OCI-LY3 (cell line): ENCODE measurements at regions not wholly inside any gene's neighbourhood (a gene's known extent, or its start where the extent isn't known, plus 50 kb on each side); places are given as distances from the start of the nearest gene placed in this dataset.

Source experiments
- EZH2phosphoT487 ChIP-seq: fragments of 200-600 bp; shearing (Covaris generic); IDR thresholded peaks from 2 replicates; pipeline ENCODE4 v1.6.1; 2018; ENCODE audit warnings: antibody characterized with exemption, mixed run types, low read depth
- TF ChIP-seq, protein P1 (sequence below): fragments of 200-600, 300-600 bp; sonication (generic); IDR thresholded peaks from 2 replicates; pipeline ENCODE4 v1.5.1; 2014; ENCODE audit warnings: antibody characterized with exemption, low read length, low read depth

DNA sequence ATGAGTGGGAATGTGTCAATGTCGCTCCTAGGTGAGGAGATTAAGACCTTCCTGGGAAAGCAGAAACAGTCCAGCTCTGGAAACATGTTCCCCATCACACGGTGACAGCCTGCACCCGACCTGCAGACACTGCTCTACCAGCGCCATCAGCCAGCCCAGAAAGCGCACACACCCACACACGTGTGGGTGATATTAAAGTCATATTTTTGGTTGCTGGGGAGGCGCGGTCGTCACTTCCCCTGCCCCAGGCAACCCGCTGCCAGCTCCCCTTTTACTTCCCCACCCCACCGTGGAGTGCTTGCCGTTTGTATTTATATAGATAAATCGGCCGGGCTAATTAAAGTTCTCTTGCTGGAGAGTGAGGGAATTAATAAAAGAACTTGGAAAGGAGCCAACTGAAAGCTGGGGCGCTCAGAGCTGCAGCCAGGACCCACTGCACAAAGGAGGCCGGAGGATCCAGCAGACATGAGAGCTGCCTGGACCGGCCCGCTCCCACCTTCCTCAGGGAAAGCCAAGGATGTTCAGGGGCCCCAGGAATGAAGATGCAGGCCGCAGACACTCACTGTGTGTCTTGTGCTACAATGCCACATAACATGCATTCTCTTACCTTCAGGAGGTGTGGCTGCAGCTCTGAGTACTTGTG is 145.2 kb upstream of the UNC5B start:
- TF ChIP-seq EZH2phosphoT487, result no peak
- TF ChIP-seq, protein P1, sequence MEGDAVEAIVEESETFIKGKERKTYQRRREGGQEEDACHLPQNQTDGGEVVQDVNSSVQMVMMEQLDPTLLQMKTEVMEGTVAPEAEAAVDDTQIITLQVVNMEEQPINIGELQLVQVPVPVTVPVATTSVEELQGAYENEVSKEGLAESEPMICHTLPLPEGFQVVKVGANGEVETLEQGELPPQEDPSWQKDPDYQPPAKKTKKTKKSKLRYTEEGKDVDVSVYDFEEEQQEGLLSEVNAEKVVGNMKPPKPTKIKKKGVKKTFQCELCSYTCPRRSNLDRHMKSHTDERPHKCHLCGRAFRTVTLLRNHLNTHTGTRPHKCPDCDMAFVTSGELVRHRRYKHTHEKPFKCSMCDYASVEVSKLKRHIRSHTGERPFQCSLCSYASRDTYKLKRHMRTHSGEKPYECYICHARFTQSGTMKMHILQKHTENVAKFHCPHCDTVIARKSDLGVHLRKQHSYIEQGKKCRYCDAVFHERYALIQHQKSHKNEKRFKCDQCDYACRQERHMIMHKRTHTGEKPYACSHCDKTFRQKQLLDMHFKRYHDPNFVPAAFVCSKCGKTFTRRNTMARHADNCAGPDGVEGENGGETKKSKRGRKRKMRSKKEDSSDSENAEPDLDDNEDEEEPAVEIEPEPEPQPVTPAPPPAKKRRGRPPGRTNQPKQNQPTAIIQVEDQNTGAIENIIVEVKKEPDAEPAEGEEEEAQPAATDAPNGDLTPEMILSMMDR, result no peak
